C4-2B (cell line): ENCODE measurements at regions not wholly inside any gene's neighbourhood (a gene's known extent, or its start where the extent isn't known, plus 50 kb on each side); places are given as distances from the start of the nearest gene placed in this dataset.

ENCODE experiments used
- H3K27ac ChIP-seq: fragments of 450-650 bp; 2 replicates; pipeline ENCODE4 v1.5.1; 2017
- CTCF ChIP-seq: fragments of 450-650 bp; conservative IDR thresholded peaks from 2 replicates; pipeline ENCODE4 v1.5.1; 2017; ENCODE audit warnings: mild to moderate bottlenecking
- ZFX ChIP-seq: fragments of 450-650 bp; IDR thresholded peaks from 2 replicates; pipeline ENCODE4 v1.6.1; 2017

GRCh38 chr5:38207343-38207742 lies 51.0 kb upstream of the EGFLAM start:
- TF ChIP-seq CTCF (no peak), ZFX (no peak)
- H3K27ac ChIP-seq = no peak overlapping the region

- no peak overlapping the region for H3K27ac ChIP-seq
- TF ChIP-seq ZFX (no peak), CTCF (no peak)
These were observed 55.6 kb upstream of the EGFLAM start for GRCh38 chr5:38202741-38203140.

GRCh38 chr5:38200872-38201557 lies 57.3 kb upstream of the EGFLAM start:
- no peak overlapping the region for H3K27ac ChIP-seq
- no peak for TF ChIP-seq ZFX
- TF ChIP-seq CTCF = no peak

- H3K27ac ChIP-seq = no peak overlapping the region
- no peak for TF ChIP-seq CTCF
- TF ChIP-seq ZFX = no peak
These were observed 61.2 kb upstream of the EGFLAM start for GRCh38 chr5:38197118-38197517.

GRCh38 chr5:38193015-38193581 lies 65.3 kb upstream of the EGFLAM start:
- TF ChIP-seq ZFX = no peak
- TF ChIP-seq CTCF = peak; percentile 91
- H3K27ac ChIP-seq = no peak overlapping the region

GRCh38 chr5:38191693-38192092 lies 66.7 kb upstream of the EGFLAM start:
- H3K27ac ChIP-seq = no peak overlapping the region
- no peak for TF ChIP-seq CTCF
- TF ChIP-seq ZFX = no peak

- no peak overlapping the region for H3K27ac ChIP-seq
- TF ChIP-seq CTCF (no peak), ZFX (no peak)
These were observed 68.2 kb upstream of the EGFLAM start for GRCh38 chr5:38190111-38190510.
